H1 (cell line): ENCODE measurements at regions not wholly inside any gene's neighbourhood (a gene's known extent, or its start where the extent isn't known, plus 50 kb on each side); places are given as distances from the start of the nearest gene placed in this dataset.

Experiments used
- CTCF ChIA-PET: fragments of 300-600 bp; sonication (Branson Sonifier 250); formaldehyde crosslinking; loops from one replicate; lab custom pipeline; 2021; ENCODE audit not compliant: partially characterized antibody; lab: Charles Lee
- POLR2A ChIA-PET: fragments of 300-600 bp; sonication (Branson Sonifier 250); formaldehyde crosslinking; loops from one replicate; lab custom pipeline; 2021; ENCODE audit warnings: inconsistent platforms; ENCODE audit not compliant: partially characterized antibody; lab: Charles Lee
- DNase-seq, 2 experiments: peaks; one replicate each; pipeline versions ENCODE4 v3.0.0 to v3.0.0-alpha.2; 2010 to 2022; ENCODE audit warnings: low spot score in 2 of 2, low read depth in 1 of 2, mixed read lengths in 1 of 2
- FAIRE-seq: peaks from 2 replicates; lab custom pipeline; 2011; peaks lifted over from hg19 to GRCh38; lab: Jason Lieb, UNC
- H2AFZ ChIP-seq: 2 replicates; pipeline ENCODE4 v1.8.1; 2012; ENCODE audit warnings: low read length, inconsistent platforms
- H2AK5ac ChIP-seq: 2 replicates; pipeline ENCODE4 v1.6.1; 2013; ENCODE audit warnings: low read depth, low read length
- H2BK120ac ChIP-seq: replicated peaks from 2 replicates; pipeline ENCODE3; 2013; ENCODE audit warnings: low read depth, low read length, inconsistent platforms
- H2BK12ac ChIP-seq: 2 replicates; pipeline ENCODE4 v1.6.1; 2013; ENCODE audit warnings: low read depth, low read length
- H2BK15ac ChIP-seq: 2 replicates; pipeline ENCODE4 v1.6.1; 2013; ENCODE audit warnings: low read length
- H2BK20ac ChIP-seq: 2 replicates; pipeline ENCODE4 v1.6.1; 2013; ENCODE audit warnings: low read length
- H2BK5ac ChIP-seq: 2 replicates; pipeline ENCODE4 v1.6.1; 2013; ENCODE audit warnings: low read depth, low read length
- H3K14ac ChIP-seq: 2 replicates; pipeline ENCODE4 v1.6.1; 2013; ENCODE audit warnings: inconsistent platforms; ENCODE audit not compliant: insufficient read length
- H3K18ac ChIP-seq: 2 replicates; pipeline ENCODE4 v1.6.1; 2013; ENCODE audit warnings: low read length; ENCODE audit errors: extremely low read depth
- H3K23ac ChIP-seq: 2 replicates; pipeline ENCODE4 v1.6.1; 2013; ENCODE audit warnings: inconsistent platforms; ENCODE audit not compliant: insufficient read length
- H3K23me2 ChIP-seq: 2 replicates; pipeline ENCODE4 v1.6.1; 2013; ENCODE audit warnings: low read depth, low read length
- H3K27ac ChIP-seq: 2 replicates; pipeline ENCODE4 v1.6.1; 2011; ENCODE audit warnings: low read depth, low read length, inconsistent platforms
- H3K27me3 ChIP-seq, 4 experiments: replicated peaks in 1 of 4; 1 replicate in 1 of 4; 2 replicates in 3 of 4; pipeline versions ENCODE4 v1.6.1 to v1.8.1; 2011 to 2013; ENCODE audit warnings: low read length in 3 of 4, mild to moderate bottlenecking in 3 of 4, inconsistent platforms in 2 of 4, mixed read lengths in 2 of 4, moderate library complexity in 1 of 4; ENCODE audit not compliant: control insufficient read depth in 3 of 4, insufficient read depth in 3 of 4; ENCODE audit errors: extremely low read depth in 1 of 4
- H3K36me3 ChIP-seq, 4 experiments: 2 replicates each; pipeline versions ENCODE4 v1.6.1 to v1.8.1; 2011 to 2013; ENCODE audit warnings: mild to moderate bottlenecking in 4 of 4, low read length in 3 of 4, moderate library complexity in 2 of 4, control low read depth in 1 of 4, inconsistent platforms in 1 of 4; ENCODE audit not compliant: insufficient read depth in 4 of 4, control insufficient read depth in 2 of 4
- H3K4ac ChIP-seq: replicated peaks from 2 replicates; pipeline ENCODE3; 2013; ENCODE audit warnings: low read length, low read depth, mixed read lengths, inconsistent platforms; ENCODE audit not compliant: insufficient read length
- H3K4me1 ChIP-seq, 4 experiments: replicated peaks in 1 of 4; 1 replicate in 1 of 4; 2 replicates in 3 of 4; pipeline versions ENCODE4 v1.6.1 to v1.8.1; 2011 to 2013; ENCODE audit warnings: low read length in 3 of 4, inconsistent platforms in 2 of 4, mixed read lengths in 1 of 4; ENCODE audit not compliant: insufficient read depth in 4 of 4, control insufficient read depth in 3 of 4
- H3K4me2 ChIP-seq, 2 experiments: 2 replicates each; pipeline versions ENCODE4 v1.6.1 to v1.8.1; 2011 to 2013; ENCODE audit warnings: low read depth in 2 of 2, low read length in 2 of 2, control low read depth in 1 of 2, inconsistent platforms in 1 of 2, mild to moderate bottlenecking in 1 of 2; ENCODE audit not compliant: insufficient read depth in 1 of 2
- H3K4me3 ChIP-seq, 4 experiments: fragments of 200-600, 300-600 bp in 1 of 4; sonication (generic), shearing (Covaris generic), sonication (Bioruptor Twin) in 1 of 4; 2 replicates each; pipeline versions ENCODE4 v1.5.1 to v1.8.1; 2011 to 2016; ENCODE audit warnings: low read length in 4 of 4, low read depth in 3 of 4, control low read depth in 2 of 4, inconsistent platforms in 2 of 4, mild to moderate bottlenecking in 2 of 4, mixed read lengths in 1 of 4, moderate library complexity in 1 of 4; ENCODE audit not compliant: insufficient read depth in 2 of 4; ENCODE audit errors: extremely low read depth in 1 of 4
- H3K56ac ChIP-seq: replicated peaks from 2 replicates; pipeline ENCODE3; 2013; ENCODE audit warnings: low read depth, mild to moderate bottlenecking, mixed read lengths, low read length, inconsistent platforms; ENCODE audit not compliant: insufficient read length
- H3K79me1 ChIP-seq: 2 replicates; pipeline ENCODE4 v1.6.1; 2013; ENCODE audit warnings: low read depth, low read length, control low read depth
- H3K79me2 ChIP-seq, 2 experiments: 2 replicates each; pipeline versions ENCODE4 v1.6.1 to v1.8.1; 2012 to 2013; ENCODE audit warnings: low read length in 2 of 2, mild to moderate bottlenecking in 2 of 2, inconsistent platforms in 1 of 2; ENCODE audit not compliant: insufficient read depth in 2 of 2, control insufficient read depth in 1 of 2
- H3K9ac ChIP-seq, 4 experiments: replicated peaks in 1 of 4; 1 replicate in 1 of 4; 2 replicates in 3 of 4; pipeline versions ENCODE4 v1.6.1 to v1.8.1; 2011 to 2013; ENCODE audit warnings: low read depth in 3 of 4, low read length in 3 of 4, control low read depth in 2 of 4, mild to moderate bottlenecking in 2 of 4, moderate library complexity in 2 of 4, inconsistent platforms in 1 of 4; ENCODE audit errors: extremely low read depth in 1 of 4
- H3K9me3 ChIP-seq, 2 experiments: 2 replicates each; pipeline versions ENCODE4 v1.6.1 to v1.8.1; 2012 to 2013; ENCODE audit warnings: mild to moderate bottlenecking in 2 of 2, moderate library complexity in 2 of 2, control low read depth in 1 of 2, inconsistent platforms in 1 of 2, low read depth in 1 of 2, low read length in 1 of 2, mixed read lengths in 1 of 2; ENCODE audit not compliant: insufficient read depth in 2 of 2
- H4K20me1 ChIP-seq, 2 experiments: replicated peaks in 1 of 2; 2 replicates each; pipeline versions ENCODE3 to v1.8.1; 2011 to 2013; ENCODE audit warnings: inconsistent platforms in 2 of 2, low read length in 2 of 2, mild to moderate bottlenecking in 1 of 2; ENCODE audit not compliant: insufficient read depth in 2 of 2, control insufficient read depth in 1 of 2
- H4K5ac ChIP-seq: 2 replicates; pipeline ENCODE4 v1.6.1; 2013; ENCODE audit warnings: low read length, low read depth, mixed read lengths, inconsistent platforms; ENCODE audit not compliant: insufficient read length
- H4K8ac ChIP-seq: 2 replicates; pipeline ENCODE4 v1.8.0; 2013; ENCODE audit warnings: mild to moderate bottlenecking, moderate library complexity, low read length, inconsistent platforms; ENCODE audit not compliant: insufficient read depth; ENCODE audit errors: extremely low read depth
- H4K91ac ChIP-seq: replicated peaks from 2 replicates; pipeline ENCODE3; 2013; ENCODE audit warnings: low read length, mixed read lengths, inconsistent platforms; ENCODE audit not compliant: insufficient read length
- CHD1 ChIP-seq: IDR thresholded peaks from 2 replicates; pipeline ENCODE4 v1.6.1; 2012; ENCODE audit warnings: low read depth, low read length, improper control_type of control experiment
- FOSL1 ChIP-seq: IDR thresholded peaks from 2 replicates; pipeline ENCODE4 v1.6.1; 2011; ENCODE audit warnings: mild to moderate bottlenecking, low read depth, low read length, moderate library complexity; ENCODE audit not compliant: insufficient read depth
- HDAC6 ChIP-seq: IDR thresholded peaks from one replicate; pipeline ENCODE4 v1.7.1; 2012; ENCODE audit warnings: low read depth, mild to moderate bottlenecking, inconsistent platforms, low read length, moderate library complexity
- KDM1A ChIP-seq: fragments of 200-600, 300-600 bp; sonication (generic); IDR thresholded peaks from 2 replicates; pipeline ENCODE4 v1.7.1; 2016; ENCODE audit warnings: mild to moderate bottlenecking, low read length, borderline replicate concordance
- POLR2A ChIP-seq, 2 experiments: IDR thresholded peaks; 1 replicate in 1 of 2; 2 replicates in 1 of 2; pipeline ENCODE4 v1.6.1; 2011; ENCODE audit warnings: low read depth in 2 of 2, low read length in 2 of 2, mild to moderate bottlenecking in 2 of 2; ENCODE audit errors: control extremely low read depth in 1 of 2
- SIX5 ChIP-seq: IDR thresholded peaks from 2 replicates; pipeline ENCODE4 v1.6.1; 2011; ENCODE audit warnings: mild to moderate bottlenecking, low read depth, low read length
- SRF ChIP-seq: IDR thresholded peaks from 2 replicates; pipeline ENCODE4 v1.6.1; 2011; ENCODE audit warnings: mild to moderate bottlenecking, low read depth, low read length, moderate library complexity
- TAF7 ChIP-seq: optimal IDR thresholded peaks from 2 replicates; pipeline ENCODE3; 2011; ENCODE audit warnings: low read depth, mild to moderate bottlenecking, inconsistent platforms, low read length, moderate library complexity, borderline replicate concordance
- WGBS, 2 experiments: shearing (Covaris generic) in 1 of 2; methylation state at CpG; one replicate each; pipeline versions ENCODE4 v1.1.6 to v1.1.7; 2013 to 2015; ENCODE audit warnings: low lambda C conversion rate in 2 of 2, mixed read lengths in 2 of 2, inconsistent platforms in 1 of 2, low coverage in 1 of 2, missing lambda C conversion rate in 1 of 2; ENCODE audit not compliant: insufficient replicate concordance in 2 of 2, insufficient coverage in 1 of 2, insufficient read length in 1 of 2; ENCODE audit errors: extremely low coverage in 1 of 2, missing lambda C conversion rate in 1 of 2; 5-methylcytosine and 5-hydroxymethylcytosine counted together
- TF ChIP-seq, protein P1 (sequence below), 3 experiments: IDR thresholded peaks; 1 replicate in 2 of 3; 2 replicates in 1 of 3; pipeline versions ENCODE4 v1.5.1 to v1.6.1; 2011; ENCODE audit warnings: low read length in 3 of 3, mild to moderate bottlenecking in 3 of 3, inconsistent platforms in 2 of 3, low read depth in 1 of 3, moderate library complexity in 1 of 3; ENCODE audit not compliant: insufficient read depth in 1 of 3; ENCODE audit errors: control extremely low read depth in 1 of 3
- TF ChIP-seq, protein P2 (sequence below): IDR thresholded peaks from 2 replicates; pipeline ENCODE4 v1.6.1; 2011; ENCODE audit warnings: low read length, improper control_type of control experiment
- TF ChIP-seq, protein P3 (sequence below): IDR thresholded peaks from 2 replicates; pipeline ENCODE4 v1.6.1; 2012; ENCODE audit warnings: inconsistent platforms

DNA sequence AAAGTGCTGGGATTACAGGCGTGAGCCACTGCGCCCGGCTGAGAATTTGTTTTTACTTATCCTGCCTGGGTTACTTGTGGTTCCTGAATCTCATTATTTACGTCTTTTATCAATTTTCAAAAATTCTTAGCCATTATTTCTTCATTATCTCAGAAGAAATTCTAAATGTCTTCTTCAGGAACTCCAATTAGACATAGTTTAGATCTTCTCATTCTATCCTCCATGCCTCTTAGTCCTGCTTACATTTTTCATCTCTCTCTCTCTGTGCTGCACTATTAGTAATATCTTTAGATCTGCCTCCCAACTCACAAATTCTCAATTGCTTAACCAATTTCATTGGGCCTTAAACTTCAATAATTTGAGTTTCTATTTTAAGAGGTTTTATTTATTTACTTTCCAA is 124.4 kb upstream of the MRPS22 start:
- Histone ChIP-seq H2BK20ac (no peak overlapping the region), H3K14ac (no peak overlapping the region), H2BK5ac (no peak overlapping the region), H3K27ac (no peak overlapping the region), H2AFZ (no peak overlapping the region), H3K9me3 (peaks cover 3 to 10% of the 10 kb centered on the region in 2 experiments; a peak in 2 of 4 replicates), H3K79me2 (no peaks in the 10 kb centered on the region), H2BK120ac (no peak overlapping the region), H3K9ac (no peak overlapping the region), H4K5ac (no peak overlapping the region), H2BK15ac (no peak overlapping the region), H3K18ac (no peak overlapping the region), H3K4me3 (no peak overlapping the region), H2AK5ac (no peak overlapping the region), H3K27me3 (no peaks in the 10 kb centered on the region; a peak in 1 of 7 replicates), H4K20me1 (no peaks in the 10 kb centered on the region), H3K4ac (no peak overlapping the region), H2BK12ac (no peak overlapping the region), H3K56ac (no peak overlapping the region), H4K8ac (no peak overlapping the region), H3K23me2 (no peaks in the 10 kb centered on the region), H3K4me1 (no peaks in the 10 kb centered on the region), H3K23ac (no peak overlapping the region), H3K36me3 (no peaks in the 10 kb centered on the region), H3K4me2 (no peak overlapping the region), H4K91ac (no peak overlapping the region), H3K79me1 (no peaks in the 10 kb centered on the region)
- CTCF ChIA-PET = no interaction called here
- DNase-seq (no peak), FAIRE-seq (no peak)
- POLR2A ChIA-PET = no interaction called here
- WGBS, 2 experiments = 97% methylated on average over 4 of the region's 4 CpGs; no CpG with 5 or more reads in 1 of the 2 experiments
- TF ChIP-seq KDM1A (no peak), CHD1 (no peak), POLR2A (IDR thresholded peaks at IDR 0.05; ENCODE audit: control extremely low read depth in 1 of 2, low read depth in 2 of 2, low read length in 2 of 2) (no peak), SRF (no peak), SIX5 (no peak), HDAC6 (no peak), TAF7 (no peak), FOSL1 (no peak)
- TF ChIP-seq, protein P1, sequence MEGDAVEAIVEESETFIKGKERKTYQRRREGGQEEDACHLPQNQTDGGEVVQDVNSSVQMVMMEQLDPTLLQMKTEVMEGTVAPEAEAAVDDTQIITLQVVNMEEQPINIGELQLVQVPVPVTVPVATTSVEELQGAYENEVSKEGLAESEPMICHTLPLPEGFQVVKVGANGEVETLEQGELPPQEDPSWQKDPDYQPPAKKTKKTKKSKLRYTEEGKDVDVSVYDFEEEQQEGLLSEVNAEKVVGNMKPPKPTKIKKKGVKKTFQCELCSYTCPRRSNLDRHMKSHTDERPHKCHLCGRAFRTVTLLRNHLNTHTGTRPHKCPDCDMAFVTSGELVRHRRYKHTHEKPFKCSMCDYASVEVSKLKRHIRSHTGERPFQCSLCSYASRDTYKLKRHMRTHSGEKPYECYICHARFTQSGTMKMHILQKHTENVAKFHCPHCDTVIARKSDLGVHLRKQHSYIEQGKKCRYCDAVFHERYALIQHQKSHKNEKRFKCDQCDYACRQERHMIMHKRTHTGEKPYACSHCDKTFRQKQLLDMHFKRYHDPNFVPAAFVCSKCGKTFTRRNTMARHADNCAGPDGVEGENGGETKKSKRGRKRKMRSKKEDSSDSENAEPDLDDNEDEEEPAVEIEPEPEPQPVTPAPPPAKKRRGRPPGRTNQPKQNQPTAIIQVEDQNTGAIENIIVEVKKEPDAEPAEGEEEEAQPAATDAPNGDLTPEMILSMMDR (IDR thresholded peaks at IDR 0.05; ENCODE audit: control extremely low read depth in 1 of 3, insufficient read depth in 1 of 3, low read depth in 1 of 3, low read length in 3 of 3) = no peak
- TF ChIP-seq, protein P2, sequence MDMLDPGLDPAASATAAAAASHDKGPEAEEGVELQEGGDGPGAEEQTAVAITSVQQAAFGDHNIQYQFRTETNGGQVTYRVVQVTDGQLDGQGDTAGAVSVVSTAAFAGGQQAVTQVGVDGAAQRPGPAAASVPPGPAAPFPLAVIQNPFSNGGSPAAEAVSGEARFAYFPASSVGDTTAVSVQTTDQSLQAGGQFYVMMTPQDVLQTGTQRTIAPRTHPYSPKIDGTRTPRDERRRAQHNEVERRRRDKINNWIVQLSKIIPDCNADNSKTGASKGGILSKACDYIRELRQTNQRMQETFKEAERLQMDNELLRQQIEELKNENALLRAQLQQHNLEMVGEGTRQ = no peak
- TF ChIP-seq, protein P3, sequence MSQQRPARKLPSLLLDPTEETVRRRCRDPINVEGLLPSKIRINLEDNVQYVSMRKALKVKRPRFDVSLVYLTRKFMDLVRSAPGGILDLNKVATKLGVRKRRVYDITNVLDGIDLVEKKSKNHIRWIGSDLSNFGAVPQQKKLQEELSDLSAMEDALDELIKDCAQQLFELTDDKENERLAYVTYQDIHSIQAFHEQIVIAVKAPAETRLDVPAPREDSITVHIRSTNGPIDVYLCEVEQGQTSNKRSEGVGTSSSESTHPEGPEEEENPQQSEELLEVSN = no peak
